HepG2 (cell line): ENCODE measurements at regions not wholly inside any gene's neighbourhood (a gene's known extent, or its start where the extent isn't known, plus 50 kb on each side); places are given as distances from the start of the nearest gene placed in this dataset.

Source experiments
- ATAC-seq: fragments of 200-7000 bp; cut with Tn5 transposase; 3 replicates; pipeline ENCODE4 v1.9.1; 2020; ENCODE audit warnings: mild to moderate bottlenecking, moderate library complexity
- BruUV-seq: library from RNA; stranded (reverse); fragments of 400-500 nt; replicated peaks from 2 replicates; lab custom pipeline; 2021; lab: Mats Ljungman, UMichigan
- CTCF ChIA-PET: fragments of 300-600 bp; formaldehyde crosslinking; extraction: SDS; loops from one replicate; lab custom pipeline; 2021; ENCODE audit warnings: low total read pairs, inconsistent platforms, low intra/inter-chr PET ratio; lab: Yijun Ruan, JAX
- POLR2A ChIA-PET: fragments of 350-600 bp; sonication (Branson Sonifier 250); formaldehyde crosslinking; loops from one replicate; lab custom pipeline; 2020; ENCODE audit warnings: antibody characterized with exemption, inconsistent platforms; lab: Yijun Ruan, JAX
- DNase-seq: peaks from one replicate; pipeline ENCODE4 v3.0.0-alpha.2; 2015; ENCODE audit warnings: low spot score
- FAIRE-seq: peaks from 3 replicates; lab custom pipeline; 2011; peaks lifted over from hg19 to GRCh38; lab: Jason Lieb, UNC
- H2AFZ ChIP-seq: one replicate; pipeline ENCODE4 v1.6.1; 2011; ENCODE audit warnings: low read length, inconsistent platforms
- H3K27ac ChIP-seq: fragments of 300-600 bp; 3 replicates; pipeline ENCODE4 v1.8.0; 2011; ENCODE audit warnings: mixed run types, mild to moderate bottlenecking, mixed read lengths, low read length, inconsistent platforms; ENCODE audit not compliant: insufficient read depth; ENCODE audit errors: extremely low read length
- H3K27me3 ChIP-seq, 2 experiments: fragments of 200-600 bp in 1 of 2; 2 replicates in 1 of 2; 3 replicates in 1 of 2; pipeline versions ENCODE4 v1.6.0 to v1.8.0; 2011; ENCODE audit warnings: low read length in 2 of 2, mild to moderate bottlenecking in 2 of 2, moderate library complexity in 2 of 2, inconsistent platforms in 1 of 2; ENCODE audit not compliant: insufficient read depth in 2 of 2, control insufficient read depth in 1 of 2
- H3K36me3 ChIP-seq, 2 experiments: fragments of 200-600 bp in 1 of 2; replicated peaks in 1 of 2; 2 replicates in 1 of 2; 3 replicates in 1 of 2; pipeline versions ENCODE4 v1.5.1 to v1.8.0; 2011; ENCODE audit warnings: low read length in 2 of 2, inconsistent platforms in 1 of 2; ENCODE audit not compliant: insufficient read depth in 2 of 2, control insufficient read depth in 1 of 2
- H3K4me1 ChIP-seq: 2 replicates; pipeline ENCODE4 v1.5.1; 2012; ENCODE audit warnings: low read length, inconsistent platforms; ENCODE audit not compliant: insufficient read depth
- H3K4me2 ChIP-seq: 2 replicates; pipeline ENCODE4 v1.6.0; 2011; ENCODE audit warnings: low read depth, low read length, inconsistent platforms
- H3K4me3 ChIP-seq, 3 experiments: fragments of 200-600 bp in 1 of 3; sonication (generic), shearing (Covaris generic) in 1 of 3; replicated peaks in 1 of 3; 2 replicates each; pipeline ENCODE4 v1.5.1; 2011 to 2016; ENCODE audit warnings: low read length in 3 of 3, inconsistent platforms in 2 of 3, low read depth in 2 of 3, mild to moderate bottlenecking in 2 of 3, control low read depth in 1 of 3, mixed read lengths in 1 of 3; ENCODE audit not compliant: insufficient read depth in 1 of 3
- H3K79me2 ChIP-seq: one replicate; pipeline ENCODE4 v1.6.1; 2011; ENCODE audit warnings: low read length, inconsistent platforms; ENCODE audit not compliant: insufficient read depth
- H3K9ac ChIP-seq: 2 replicates; pipeline ENCODE4 v1.6.0; 2011; ENCODE audit warnings: mild to moderate bottlenecking, low read depth, low read length, inconsistent platforms; ENCODE audit not compliant: insufficient read depth
- H3K9me3 ChIP-seq: 2 replicates; pipeline ENCODE4 v1.5.1; 2012; ENCODE audit warnings: mild to moderate bottlenecking, low read length
- H4K20me1 ChIP-seq: 2 replicates; pipeline ENCODE4 v1.6.0; 2011; ENCODE audit warnings: inconsistent platforms, mild to moderate bottlenecking, low read length, moderate library complexity; ENCODE audit not compliant: insufficient read depth
- E2F5 ChIP-seq: sonication (generic); formaldehyde crosslinking; conservative IDR thresholded peaks from 2 replicates; pipeline ENCODE4 v1.4.0; 2020; ENCODE audit warnings: missing genetic modification reagents
- FOSL2 ChIP-seq: sonication (generic); formaldehyde crosslinking; IDR thresholded peaks from 2 replicates; pipeline ENCODE4 v1.4.0; 2020; ENCODE audit warnings: missing genetic modification reagents
- JARID2 ChIP-seq: sonication (generic); formaldehyde crosslinking; IDR thresholded peaks from 2 replicates; pipeline ENCODE4 v1.8.1; 2023; ENCODE audit warnings: missing genetic modification reagents, inconsistent platforms; ENCODE audit not compliant: insufficient replicate concordance
- KAT8 ChIP-seq: IDR thresholded peaks from 2 replicates; pipeline ENCODE4 v1.6.1; 2016; ENCODE audit warnings: missing genetic modification reagents, missing compliant biosample characterization
- SRSF4 ChIP-seq: fragments of 200-400 bp; formaldehyde crosslinking; IDR thresholded peaks from one replicate; pipeline ENCODE4 v1.6.1; 2018; ENCODE audit warnings: mild to moderate bottlenecking, low read depth, low read length, moderate library complexity; ENCODE audit not compliant: poor library complexity, severe bottlenecking
- TBL1XR1 ChIP-seq: fragments of 150-350 bp; IDR thresholded peaks from 2 replicates; pipeline ENCODE4 v1.6.1; 2014; ENCODE audit warnings: borderline replicate concordance, low read length; ENCODE audit not compliant: partially characterized antibody
- ZNF644 ChIP-seq: IDR thresholded peaks from 2 replicates; pipeline ENCODE4 v1.6.1; 2016; ENCODE audit warnings: low read depth
- ZNF7 ChIP-seq: IDR thresholded peaks from 2 replicates; pipeline ENCODE4 v1.6.1; 2016; ENCODE audit warnings: missing biosample characterization, missing genetic modification reagents
- WGBS: methylation state at CpG from one replicate; pipeline ENCODE4 v1.1.6; 2017; ENCODE audit warnings: low lambda C conversion rate; 5-methylcytosine and 5-hydroxymethylcytosine counted together
- in situ Hi-C: cut with HindIII; loops from 2 replicates; pipeline ENCODE4 v1.10.0; 2017; ENCODE audit warnings: low pct_unique_long_range_greater_than_20kb; ENCODE audit not compliant: extremely low pct_ligation_motif_present
- intact Hi-C: fragments of 100-400 bp; cut with micrococcal nuclease; formaldehyde crosslinking; loops from one replicate; pipeline ENCODE4 v1.10.0; 2022; ENCODE audit not compliant: unreplicated experiment
- TF ChIP-seq, protein P1 (sequence below): IDR thresholded peaks from 2 replicates; pipeline ENCODE4 v1.6.1; 2016; ENCODE audit warnings: low read depth
- TF ChIP-seq, protein P2 (sequence below): IDR thresholded peaks from 2 replicates; pipeline ENCODE4 v1.6.1; 2016; ENCODE audit warnings: missing genetic modification reagents, missing compliant biosample characterization

DNA sequence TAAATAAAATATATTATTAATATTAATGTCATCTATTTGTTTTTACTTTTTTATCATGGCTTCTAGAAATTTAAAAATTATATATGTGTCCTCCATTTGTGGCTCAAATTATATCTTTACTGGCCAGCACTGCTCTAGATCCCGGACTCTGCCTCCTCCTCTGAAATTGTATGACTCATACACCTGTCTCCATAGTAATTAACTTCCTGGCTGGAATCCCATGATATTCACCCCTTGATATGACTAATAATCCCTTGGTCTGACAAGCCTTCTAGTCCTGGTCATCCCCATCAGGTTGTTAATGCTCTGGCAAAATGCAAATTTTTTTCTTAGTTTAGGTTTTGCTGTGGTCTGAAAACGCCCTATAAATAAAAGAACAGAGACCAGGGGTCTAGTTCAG, 116.2 kb downstream of the BMP4 start:
- Histone ChIP-seq H3K79me2 (no peaks in the 10 kb centered on the region), H3K9me3 (no peaks in the 10 kb centered on the region), H3K36me3 (no peaks in the 10 kb centered on the region; a peak in 1 of 5 replicates), H3K4me2 (no peak overlapping the region), H4K20me1 (no peaks in the 10 kb centered on the region), H3K27ac (no peak overlapping the region), H3K27me3 (no peaks in the 10 kb centered on the region), H3K4me3 (no peak overlapping the region), H3K9ac (no peak overlapping the region), H2AFZ (no peak overlapping the region), H3K4me1 (peaks cover 71% of the 10 kb centered on the region)
- no peak for ATAC-seq
- BruUV-seq = no TSS peak
- intact Hi-C loops = loop anchor here (10.0 kb wide), 1 partner anchor 306 kb away; no protein-coding TSS in a partner anchor
- 93% methylated on average over 2 of the region's 2 CpGs for WGBS
- ChIA-PET POLR2A (no interaction called here), CTCF (no interaction called here)
- DNase-seq = peak; percentile 35
- TF ChIP-seq KAT8 (CRISPR knock-in tag) = no peak
- TF ChIP-seq TBL1XR1 = no peak
- TF ChIP-seq ZNF7 (CRISPR knock-in tag) = no peak
- TF ChIP-seq, protein P1, sequence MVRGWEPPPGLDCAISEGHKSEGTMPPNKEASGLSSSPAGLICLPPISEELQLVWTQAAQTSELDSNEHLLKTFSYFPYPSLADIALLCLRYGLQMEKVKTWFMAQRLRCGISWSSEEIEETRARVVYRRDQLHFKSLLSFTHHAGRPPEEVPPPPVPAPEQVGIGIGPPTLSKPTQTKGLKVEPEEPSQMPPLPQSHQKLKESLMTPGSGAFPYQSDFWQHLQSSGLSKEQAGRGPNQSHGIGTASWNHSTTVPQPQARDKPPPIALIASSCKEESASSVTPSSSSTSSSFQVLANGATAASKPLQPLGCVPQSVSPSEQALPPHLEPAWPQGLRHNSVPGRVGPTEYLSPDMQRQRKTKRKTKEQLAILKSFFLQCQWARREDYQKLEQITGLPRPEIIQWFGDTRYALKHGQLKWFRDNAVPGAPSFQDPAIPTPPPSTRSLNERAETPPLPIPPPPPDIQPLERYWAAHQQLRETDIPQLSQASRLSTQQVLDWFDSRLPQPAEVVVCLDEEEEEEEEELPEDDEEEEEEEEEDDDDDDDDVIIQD (CRISPR knock-in tag) = peak; percentile 13; the same call in 1 of the 2 replicates
- TF ChIP-seq E2F5 = no peak
- TF ChIP-seq, protein P2, sequence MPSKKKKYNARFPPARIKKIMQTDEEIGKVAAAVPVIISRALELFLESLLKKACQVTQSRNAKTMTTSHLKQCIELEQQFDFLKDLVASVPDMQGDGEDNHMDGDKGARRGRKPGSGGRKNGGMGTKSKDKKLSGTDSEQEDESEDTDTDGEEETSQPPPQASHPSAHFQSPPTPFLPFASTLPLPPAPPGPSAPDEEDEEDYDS (CRISPR knock-in tag) = no peak
- TF ChIP-seq JARID2 = no peak
- TF ChIP-seq ZNF644 (CRISPR knock-in tag) = no peak
- no peak for TF ChIP-seq SRSF4
- peak; percentile 56 for TF ChIP-seq FOSL2 (CRISPR knock-in tag)
- in situ Hi-C loops = no loop called here
- FAIRE-seq = no peak
